K562 (cell line): ENCODE measurements at regions not wholly inside any gene's neighbourhood (a gene's known extent, or its start where the extent isn't known, plus 50 kb on each side); places are given as distances from the start of the nearest gene placed in this dataset.

Experiments used
- ARID3B ChIP-seq: fragments of 250-450 bp; sonication (Bioruptor Pico); IDR thresholded peaks from 2 replicates; pipeline ENCODE4 v1.4.0; 2020; ENCODE audit warnings: borderline replicate concordance
- CREB1 ChIP-seq, 2 experiments: sonication (generic) in 1 of 2; formaldehyde crosslinking in 1 of 2; IDR thresholded peaks; 2 replicates each; pipeline versions ENCODE4 v1.6.1 to v1.8.0; 2012 to 2022; ENCODE audit warnings: inconsistent platforms in 1 of 2, mild to moderate bottlenecking in 1 of 2, missing genetic modification reagents in 1 of 2, moderate library complexity in 1 of 2
- DACH1 ChIP-seq: fragments of 450-650 bp; IDR thresholded peaks from 2 replicates; pipeline ENCODE4 v1.6.1; 2018; ENCODE audit not compliant: partially characterized antibody
- E2F6 ChIP-seq, 2 experiments: IDR thresholded peaks; 2 replicates each; pipeline ENCODE4 v1.6.1; 2011; ENCODE audit warnings: borderline replicate concordance in 1 of 2, control low read depth in 1 of 2, low read depth in 1 of 2, low read length in 1 of 2, mild to moderate bottlenecking in 1 of 2, mixed read lengths in 1 of 2, moderate library complexity in 1 of 2; ENCODE audit not compliant: insufficient read depth in 1 of 2, insufficient read length in 1 of 2, poor library complexity in 1 of 2, severe bottlenecking in 1 of 2; ENCODE audit errors: extremely low read depth in 1 of 2
- FOXK2 ChIP-seq, 2 experiments: fragments of 450-650 bp; IDR thresholded peaks in 1 of 2; conservative IDR thresholded peaks in 1 of 2; 2 replicates each; pipeline ENCODE4 v1.6.1; 2016; ENCODE audit warnings: low read depth in 2 of 2, mild to moderate bottlenecking in 1 of 2
- PRPF4 ChIP-seq: fragments of 200-400 bp; formaldehyde crosslinking; IDR thresholded peaks from one replicate; pipeline ENCODE4 v1.6.1; 2017; ENCODE audit warnings: low read length, low read depth, mild to moderate bottlenecking; ENCODE audit not compliant: insufficient read depth, poor library complexity, severe bottlenecking
- ZFP1 ChIP-seq: fragments of 450-650 bp; formaldehyde crosslinking; IDR thresholded peaks from 2 replicates; pipeline ENCODE4 v1.4.0; 2020; ENCODE audit warnings: mild to moderate bottlenecking, mixed read lengths
- ZNF449 ChIP-seq: fragments of 250-450 bp; sonication (Bioruptor Pico); IDR thresholded peaks from 2 replicates; pipeline ENCODE4 v1.8.0; 2022; ENCODE audit warnings: moderate library complexity, mild to moderate bottlenecking, inconsistent platforms

- TF ChIP-seq ZFP1 (CRISPR knock-in tag) (no peak), E2F6 (IDR thresholded peaks at IDR 0.05; ENCODE audit: borderline replicate concordance in 1 of 2, extremely low read depth in 1 of 2, insufficient read depth in 1 of 2, insufficient read length in 1 of 2, low read depth in 1 of 2, low read length in 1 of 2, poor library complexity in 1 of 2, severe bottlenecking in 1 of 2) (no peak), DACH1 (no peak), FOXK2 (conservative IDR thresholded peaks at IDR 0.05 in 1 of 2, IDR thresholded peaks at IDR 0.05 in 1 of 2; ENCODE audit: low read depth in 2 of 2) (no peak), ZNF449 (CRISPR knock-in tag) (no peak), PRPF4 (no peak), ARID3B (CRISPR knock-in tag) (no peak), CREB1 (IDR thresholded peaks at IDR 0.05) (no peak), CREB1 (CRISPR knock-in tag; IDR thresholded peaks at IDR 0.05) (no peak)
Observed at GRCh38 chr3:151974067-151974466, 100.6 kb downstream of the SUCNR1 start.
